DOHH2 (cell line): ENCODE measurements at regions not wholly inside any gene's neighbourhood (a gene's known extent, or its start where the extent isn't known, plus 50 kb on each side); places are given as distances from the start of the nearest gene placed in this dataset.

Experiments
- H3F3A ChIP-seq: fragments of 200-600 bp; sonication (generic), shearing (Covaris generic); 2 replicates; pipeline ENCODE4 v1.6.0; 2016; ENCODE audit warnings: antibody characterized with exemption, mild to moderate bottlenecking; ENCODE audit not compliant: control insufficient read depth, insufficient read depth
- H3K27ac ChIP-seq: fragments of 200-600 bp; sonication (generic); 2 replicates; pipeline ENCODE4 v1.5.1; 2014; ENCODE audit warnings: low read depth, mild to moderate bottlenecking, low read length, moderate library complexity
- H3K27me3 ChIP-seq: fragments of 200-600 bp; sonication (generic); 2 replicates; pipeline ENCODE4 v1.6.1; 2014; ENCODE audit warnings: mild to moderate bottlenecking, low read length, mixed read lengths; ENCODE audit not compliant: control insufficient read depth
- H3K36me3 ChIP-seq: fragments of 200-600 bp; sonication (generic); 2 replicates; pipeline ENCODE4 v1.6.1; 2014; ENCODE audit warnings: mild to moderate bottlenecking, low read length, moderate library complexity, mixed read lengths; ENCODE audit not compliant: control insufficient read depth
- H3K4me1 ChIP-seq: fragments of 200-600 bp; sonication (generic); 2 replicates; pipeline ENCODE4 v1.6.1; 2014; ENCODE audit warnings: mild to moderate bottlenecking, low read length, mixed read lengths; ENCODE audit not compliant: control insufficient read depth
- H3K4me2 ChIP-seq: fragments of 200-600 bp; sonication (generic); 2 replicates; pipeline ENCODE4 v1.6.0; 2014; ENCODE audit warnings: mild to moderate bottlenecking, low read length, moderate library complexity
- H3K4me3 ChIP-seq: fragments of 200-600 bp; sonication (generic); 2 replicates; pipeline ENCODE4 v1.5.1; 2014; ENCODE audit warnings: mild to moderate bottlenecking, low read length, mixed read lengths
- H3K79me2 ChIP-seq: fragments of 200-600 bp; sonication (generic); 2 replicates; pipeline ENCODE4 v1.6.1; 2014; ENCODE audit warnings: mild to moderate bottlenecking, low read length, mixed read lengths; ENCODE audit not compliant: control insufficient read depth
- H3K9me2 ChIP-seq: fragments of 200-600 bp; sonication (generic); replicated peaks from 2 replicates; pipeline ENCODE4 v1.6.1; 2014; ENCODE audit warnings: mild to moderate bottlenecking, low read length, mixed read lengths; ENCODE audit not compliant: control insufficient read depth
- H3K9me3 ChIP-seq: fragments of 200-600 bp; sonication (generic); 2 replicates; pipeline ENCODE4 v1.6.1; 2014; ENCODE audit warnings: antibody characterized with exemption, low read length, mixed read lengths; ENCODE audit not compliant: control insufficient read depth, insufficient read depth
- H4K20me1 ChIP-seq: fragments of 200-600 bp; sonication (generic); 2 replicates; pipeline ENCODE4 v1.6.0; 2014; ENCODE audit warnings: low read depth, mild to moderate bottlenecking, antibody characterized with exemption, low read length, moderate library complexity; ENCODE audit not compliant: control insufficient read depth, insufficient read depth
- CTCF ChIP-seq: fragments of 200-600 bp; sonication (generic); IDR thresholded peaks from one replicate; pipeline ENCODE4 v1.5.1; 2014; ENCODE audit warnings: antibody characterized with exemption, mild to moderate bottlenecking, low read depth, low read length; ENCODE audit not compliant: poor library complexity, severe bottlenecking
- EZH2phosphoT487 ChIP-seq: fragments of 200-600 bp; sonication (generic); IDR thresholded peaks from 2 replicates; pipeline ENCODE4 v1.6.1; 2017; ENCODE audit warnings: borderline replicate concordance, mild to moderate bottlenecking, antibody characterized with exemption, low read length, moderate library complexity, mixed read lengths

- Histone ChIP-seq H3K9me2 (no peaks in the 10 kb centered on the region), H3K4me1 (no peaks in the 10 kb centered on the region), H3F3A (no peaks in the 10 kb centered on the region), H4K20me1 (no peaks in the 10 kb centered on the region), H3K27ac (no peak overlapping the region), H3K4me2 (no peak overlapping the region), H3K4me3 (no peak overlapping the region), H3K27me3 (no peaks in the 10 kb centered on the region), H3K9me3 (peaks cover 3% of the 10 kb centered on the region; the same call in 1 of the 2 replicates), H3K36me3 (no peaks in the 10 kb centered on the region), H3K79me2 (no peaks in the 10 kb centered on the region)
- TF ChIP-seq EZH2phosphoT487 = no peak
- no peak for TF ChIP-seq CTCF
These were observed 254.9 kb upstream of the NRIP1 start for GRCh38 chr21:15319727-15320126.

- no peaks in the 10 kb centered on the region for H4K20me1 ChIP-seq
- H3K27me3 ChIP-seq = no peaks in the 10 kb centered on the region
- TF ChIP-seq EZH2phosphoT487 (no peak), CTCF (no peak)
- H3K36me3 ChIP-seq = no peaks in the 10 kb centered on the region
- H3K9me3 ChIP-seq = peaks cover 15% of the 10 kb centered on the region; the same call in 1 of the 2 replicates
- no peaks in the 10 kb centered on the region for H3K9me2 ChIP-seq
- no peaks in the 10 kb centered on the region for H3K4me1 ChIP-seq
- H3K79me2 ChIP-seq = no peaks in the 10 kb centered on the region
- H3F3A ChIP-seq = no peaks in the 10 kb centered on the region
- no peak overlapping the region for H3K4me2 ChIP-seq
- H3K4me3 ChIP-seq = no peak overlapping the region
- no peak overlapping the region for H3K27ac ChIP-seq
These were observed 259.7 kb upstream of the NRIP1 start for GRCh38 chr21:15324542-15324941.

GRCh38 chr21:15326032-15326867 lies 261.4 kb upstream of the NRIP1 start:
- no peak for TF ChIP-seq CTCF
- no peak for TF ChIP-seq EZH2phosphoT487
- no peaks in the 10 kb centered on the region for H3K4me1 ChIP-seq
- H3K4me2 ChIP-seq = no peak overlapping the region
- peaks cover 15% of the 10 kb centered on the region; the same call in 1 of the 2 replicates for H3K9me3 ChIP-seq
- H3K9me2 ChIP-seq = no peaks in the 10 kb centered on the region
- no peaks in the 10 kb centered on the region for H3F3A ChIP-seq
- no peaks in the 10 kb centered on the region for H4K20me1 ChIP-seq
- no peaks in the 10 kb centered on the region for H3K36me3 ChIP-seq
- H3K27ac ChIP-seq = no peak overlapping the region
- no peaks in the 10 kb centered on the region for H3K27me3 ChIP-seq
- H3K79me2 ChIP-seq = no peaks in the 10 kb centered on the region
- H3K4me3 ChIP-seq = no peak overlapping the region
